Ammon's horn (tissue), 1 donor: ENCODE measurements at regions not wholly inside any gene's neighbourhood (a gene's known extent, or its start where the extent isn't known, plus 50 kb on each side); places are given as distances from the start of the nearest gene placed in this dataset.

Source experiments
- DNase-seq: peaks from one replicate; pipeline ENCODE4 v3.0.0-alpha.2; 2016; ENCODE audit warnings: low spot score

DNA sequence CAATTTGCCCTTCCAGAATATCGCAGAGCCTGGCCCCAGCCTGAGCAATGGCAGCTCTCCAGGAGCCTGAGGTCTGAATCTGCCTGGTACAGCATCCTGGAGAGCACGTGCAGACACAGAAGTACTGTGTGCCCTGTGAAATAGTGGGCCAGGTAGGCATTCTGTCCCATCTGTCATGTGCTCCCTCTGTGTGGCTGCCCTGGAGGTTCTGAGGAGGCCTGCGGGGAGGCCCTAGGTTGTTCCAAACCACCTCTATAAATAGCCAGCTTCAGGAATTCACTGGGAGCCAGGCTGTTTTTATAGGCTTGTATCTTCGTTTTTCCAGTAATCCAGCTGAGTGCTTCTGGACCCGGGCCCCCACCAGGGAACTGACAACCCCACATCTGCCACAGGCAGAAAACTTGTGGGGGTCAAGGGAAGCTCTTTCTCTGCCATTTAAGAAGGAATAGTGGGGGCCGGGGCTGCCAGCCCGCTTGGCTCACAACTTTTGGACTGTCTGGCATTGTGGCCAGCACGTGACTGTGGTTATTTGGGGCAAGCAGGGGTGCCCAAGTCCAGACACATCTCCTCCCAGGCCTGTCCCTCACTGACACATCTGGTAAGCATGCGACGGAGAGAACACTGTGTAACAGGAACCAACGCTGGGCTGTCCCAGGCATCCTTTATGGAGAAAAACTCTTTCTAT is 356.3 kb upstream of the TNRC6C start:
- DNase-seq, result no peak

DNA sequence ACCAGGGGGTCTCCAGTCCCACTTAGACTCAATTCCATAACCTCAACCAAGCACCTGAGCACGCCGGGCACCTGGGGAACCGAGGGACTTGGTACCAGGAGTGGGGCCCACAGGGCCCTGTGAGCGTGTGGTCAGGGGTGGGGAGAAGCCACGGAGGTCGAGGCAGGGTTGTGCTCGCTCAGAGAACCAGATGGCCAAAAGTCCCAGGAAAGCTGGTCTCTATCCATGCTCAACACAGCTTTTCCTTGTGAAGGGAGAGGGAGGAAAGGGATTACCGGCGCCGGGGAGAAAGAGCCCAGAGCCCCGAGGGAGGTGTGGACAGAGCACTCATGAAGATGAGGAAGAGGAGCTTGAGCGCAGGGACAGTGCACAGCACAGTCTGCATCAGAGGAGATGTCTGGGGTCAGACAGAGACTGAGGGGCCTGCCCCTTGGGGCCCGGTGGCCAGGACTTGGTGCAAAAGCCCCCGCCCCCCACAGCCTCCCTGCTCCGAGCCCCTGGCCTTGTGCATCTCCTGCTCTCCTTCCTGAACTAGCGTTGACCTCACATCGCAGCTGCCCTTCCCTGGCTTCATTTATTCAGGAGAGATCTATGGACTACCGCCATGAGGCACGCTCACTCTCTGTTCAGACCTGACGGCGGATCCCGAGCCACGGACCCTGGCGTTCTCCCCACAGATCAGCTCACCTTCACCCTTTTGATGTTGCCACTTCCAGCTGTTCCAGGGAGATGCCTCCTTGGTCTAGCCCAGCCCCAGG is 355.4 kb upstream of the TNRC6C start:
- DNase-seq, result no peak

DNA sequence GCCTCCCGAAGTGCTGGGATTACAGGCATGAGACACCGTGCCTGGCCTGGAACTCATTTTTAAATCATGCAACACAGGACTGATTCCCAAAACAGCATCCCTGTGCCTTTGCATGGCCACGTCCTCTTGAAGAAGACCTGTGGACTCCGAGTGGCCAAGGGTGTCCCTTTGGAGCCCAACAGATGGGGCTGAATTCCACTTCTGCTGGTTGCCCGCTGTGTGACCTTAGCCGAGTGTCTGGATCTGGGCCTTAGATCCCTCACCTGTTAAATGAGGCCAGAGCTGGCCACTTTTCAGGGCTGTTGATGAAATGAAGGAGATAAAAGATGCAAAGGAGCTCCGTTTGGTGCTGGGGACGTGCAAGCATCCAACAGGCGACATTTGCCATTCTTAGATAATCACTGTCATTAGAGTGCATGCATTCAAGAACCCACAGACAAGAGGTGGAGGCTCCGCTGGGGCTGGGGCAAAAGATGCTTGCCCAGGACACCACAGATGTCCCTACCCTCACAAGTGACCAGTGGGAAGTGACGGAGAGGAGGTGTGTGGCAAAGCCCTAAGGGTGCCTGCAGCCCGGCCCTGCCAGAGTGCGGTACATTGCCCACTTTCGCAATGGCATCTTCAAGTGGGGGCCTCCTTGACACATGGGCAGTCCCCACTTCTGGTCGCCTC is 354.1 kb upstream of the TNRC6C start:
- DNase-seq, result no peak

DNA sequence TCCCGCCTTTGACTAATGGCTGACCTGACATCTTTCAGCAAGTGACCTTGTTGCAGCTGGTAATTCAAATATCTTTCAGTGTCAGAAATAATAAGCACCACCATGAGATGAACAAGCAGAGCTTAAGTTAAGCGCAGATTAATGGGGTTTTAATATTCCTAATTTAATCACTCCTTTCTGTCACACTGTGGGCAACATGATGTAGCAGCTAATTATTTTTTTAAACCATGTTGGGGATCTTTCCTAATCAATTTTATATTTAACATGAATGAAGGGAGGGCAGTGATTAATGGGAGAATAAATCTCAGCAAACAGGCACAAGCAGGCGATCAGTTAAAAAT is 353.6 kb upstream of the TNRC6C start:
- DNase-seq, result no peak

DNA sequence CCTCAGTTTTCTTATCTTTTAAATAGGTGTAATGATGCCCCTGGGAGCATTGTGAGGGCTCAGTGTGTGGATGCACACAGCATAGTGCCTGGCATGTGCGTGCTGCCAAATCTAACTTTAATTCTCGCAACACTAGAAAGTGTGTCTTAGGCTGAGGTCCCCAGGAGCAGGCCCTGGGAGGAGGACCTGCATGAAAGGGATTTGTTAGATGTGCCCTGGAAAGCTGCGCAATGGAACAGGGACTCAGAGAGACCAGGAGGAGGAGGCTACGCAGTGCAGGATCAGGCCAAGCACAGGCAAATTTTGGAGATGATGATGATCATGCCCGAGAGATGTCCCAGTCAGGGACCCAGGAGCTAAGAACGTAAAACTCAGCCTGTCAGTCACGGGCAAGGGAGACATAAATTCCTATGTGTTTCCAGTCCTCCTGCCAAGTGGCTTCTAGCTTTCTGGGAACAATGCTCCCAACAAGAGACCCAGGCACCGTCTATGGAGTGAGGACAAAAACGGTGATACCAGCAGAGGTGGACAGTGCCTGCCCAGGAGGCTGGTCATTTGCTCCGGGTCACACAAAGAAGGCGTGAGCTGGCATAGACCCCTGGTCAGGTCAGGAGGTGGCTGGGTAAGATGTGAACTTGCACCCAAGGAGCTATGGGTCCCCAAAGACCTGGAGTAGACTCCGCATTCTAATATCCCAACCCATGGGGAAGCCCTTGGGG is 352.2 kb upstream of the TNRC6C start:
- DNase-seq, result no peak

DNA sequence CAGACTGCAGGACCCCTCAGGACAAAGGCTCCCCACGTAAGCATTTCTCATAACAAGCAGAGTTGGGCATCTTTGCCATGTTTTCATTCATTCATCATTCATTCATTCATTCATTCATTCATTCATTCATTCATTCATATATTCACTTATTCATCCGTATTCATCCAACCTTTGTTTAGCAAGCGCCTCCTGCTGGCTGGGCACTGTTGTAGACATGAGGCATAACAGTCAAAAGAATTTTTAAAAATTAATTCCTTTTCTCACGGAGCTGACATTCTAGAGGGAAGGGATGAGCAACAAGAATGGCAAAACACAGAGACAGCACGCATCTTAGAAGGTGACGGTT is 351.7 kb upstream of the TNRC6C start:
- no peak for DNase-seq

DNA sequence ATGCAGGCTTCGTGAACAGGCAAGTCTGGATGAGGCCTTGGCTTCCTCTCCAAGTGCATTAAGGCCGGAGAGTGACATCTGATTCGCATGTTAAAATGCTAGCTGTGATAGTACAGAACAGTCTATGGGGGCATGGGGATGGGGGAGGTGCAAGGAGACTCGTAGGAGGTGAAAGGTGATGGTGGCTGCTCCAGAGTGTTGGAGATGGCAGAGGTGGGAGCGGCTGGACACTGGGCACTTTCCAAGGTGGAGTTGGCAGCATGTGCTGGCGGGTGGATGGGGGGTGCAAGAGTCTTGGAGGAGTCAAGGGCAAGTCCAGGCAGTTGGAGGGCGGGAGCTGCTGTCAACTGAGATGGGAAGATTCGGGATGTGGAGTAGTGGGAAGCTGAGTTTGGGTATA is 350.9 kb upstream of the TNRC6C start:
- DNase-seq, result no peak

DNA sequence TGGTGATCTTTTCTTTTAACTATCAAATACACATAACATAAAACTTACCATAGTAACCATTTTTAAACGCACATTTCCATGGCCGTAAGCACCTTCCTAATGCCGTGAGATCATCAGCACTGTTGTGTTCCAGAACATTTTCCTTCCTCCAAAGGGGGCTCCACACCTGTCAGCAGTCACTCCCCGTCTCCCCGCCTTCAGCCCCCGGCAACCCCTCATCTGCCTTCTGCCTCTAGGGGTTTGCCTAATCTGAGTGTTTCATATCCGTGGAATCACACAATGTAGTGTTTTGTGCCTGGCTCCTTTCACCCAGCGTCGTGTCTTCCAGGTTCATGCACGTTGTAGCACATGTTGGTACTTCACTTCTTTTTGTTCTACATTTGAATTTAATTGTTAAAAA is 350.1 kb upstream of the TNRC6C start:
- DNase-seq, result no peak

DNA sequence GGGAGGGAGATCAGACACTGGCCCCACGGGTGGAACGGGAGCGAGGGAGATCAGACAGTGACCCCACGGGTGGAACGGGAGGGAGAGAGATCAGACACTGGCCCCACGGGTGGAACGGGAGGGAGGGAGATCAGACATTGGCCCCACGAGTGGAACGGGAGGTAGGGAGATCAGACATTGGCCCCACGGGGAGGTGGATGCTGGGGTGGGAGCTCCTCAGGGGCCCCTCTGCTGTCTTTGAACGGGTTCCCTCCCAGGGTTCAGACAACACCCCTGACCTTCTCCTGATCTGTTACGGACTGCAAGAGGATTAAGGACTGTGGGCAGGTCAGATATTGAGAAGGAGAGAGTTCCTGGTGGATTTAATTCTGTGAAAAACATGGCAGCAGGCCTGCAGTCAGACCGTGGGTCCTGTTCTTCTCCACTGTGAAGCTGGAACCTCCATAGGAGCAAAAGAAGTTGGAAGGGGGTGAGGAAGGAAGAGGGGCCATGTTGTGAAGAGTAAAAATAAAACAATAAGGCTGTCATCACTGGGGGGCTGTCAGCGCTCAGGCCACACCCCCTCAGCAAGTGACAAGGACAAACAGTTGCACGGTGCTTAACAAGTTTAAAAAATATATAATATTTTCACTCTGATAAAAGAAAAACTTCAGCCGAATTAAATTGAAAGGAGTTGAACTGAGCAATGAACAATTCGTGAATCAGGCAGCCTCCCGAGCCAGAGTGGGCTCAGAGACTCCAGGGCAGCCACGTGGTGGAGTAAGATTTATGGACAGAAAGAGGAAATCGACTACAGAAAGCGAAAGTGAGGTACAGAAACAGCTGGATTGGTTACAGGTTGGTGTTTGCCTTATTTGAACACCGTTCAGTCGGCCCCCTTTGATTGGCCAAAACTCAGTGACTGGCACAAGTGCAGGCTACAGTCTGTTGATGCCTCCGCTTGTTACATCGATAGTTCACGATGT is 348.7 kb upstream of the TNRC6C start:
- DNase-seq, result peak; percentile 22

DNA sequence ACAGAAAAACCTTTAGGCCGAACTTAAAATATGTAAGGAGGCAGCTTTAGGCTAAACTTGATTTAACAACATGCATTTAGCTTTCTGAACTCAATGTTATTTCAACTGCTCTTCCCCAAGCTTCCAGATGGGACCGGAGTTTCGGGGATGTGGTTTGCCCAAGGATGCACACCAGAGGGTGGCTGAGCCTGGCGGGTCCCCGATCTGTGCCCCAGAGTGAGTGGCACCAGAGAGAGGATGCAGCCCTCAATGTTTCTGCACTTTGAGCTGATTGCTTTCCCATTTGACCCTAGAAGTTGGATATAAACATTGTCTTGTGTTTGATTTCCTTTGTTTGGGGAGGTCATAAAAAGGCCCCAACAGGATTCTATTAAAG is 348.0 kb upstream of the TNRC6C start:
- DNase-seq, result no peak

DNA sequence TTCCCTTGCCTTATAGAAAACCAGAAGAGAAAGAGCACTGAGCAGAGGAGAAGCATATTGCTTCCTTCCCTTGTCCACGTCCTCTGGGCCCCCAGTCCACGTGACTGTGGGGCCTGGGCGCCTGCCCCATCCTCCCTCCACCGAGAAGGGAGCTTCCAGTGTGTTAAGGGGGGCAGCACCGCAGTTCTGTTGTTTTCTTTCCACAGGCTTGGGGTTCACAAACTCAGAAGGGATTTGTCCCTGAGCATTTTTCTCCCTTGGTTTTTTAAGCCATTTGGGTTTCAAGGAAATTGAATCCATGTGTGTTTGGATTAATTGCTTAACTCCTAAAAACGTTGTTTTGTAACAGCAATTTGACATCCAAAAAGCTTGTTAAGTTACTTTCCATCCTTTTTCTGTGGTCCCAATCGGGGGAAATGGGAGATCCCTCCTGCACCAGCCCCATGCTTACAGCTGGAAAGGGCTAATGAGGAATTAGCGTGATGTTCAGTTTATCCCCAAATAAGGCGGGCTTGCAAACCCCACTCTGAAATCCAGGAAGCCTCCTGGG is 347.5 kb upstream of the TNRC6C start:
- no peak for DNase-seq

DNA sequence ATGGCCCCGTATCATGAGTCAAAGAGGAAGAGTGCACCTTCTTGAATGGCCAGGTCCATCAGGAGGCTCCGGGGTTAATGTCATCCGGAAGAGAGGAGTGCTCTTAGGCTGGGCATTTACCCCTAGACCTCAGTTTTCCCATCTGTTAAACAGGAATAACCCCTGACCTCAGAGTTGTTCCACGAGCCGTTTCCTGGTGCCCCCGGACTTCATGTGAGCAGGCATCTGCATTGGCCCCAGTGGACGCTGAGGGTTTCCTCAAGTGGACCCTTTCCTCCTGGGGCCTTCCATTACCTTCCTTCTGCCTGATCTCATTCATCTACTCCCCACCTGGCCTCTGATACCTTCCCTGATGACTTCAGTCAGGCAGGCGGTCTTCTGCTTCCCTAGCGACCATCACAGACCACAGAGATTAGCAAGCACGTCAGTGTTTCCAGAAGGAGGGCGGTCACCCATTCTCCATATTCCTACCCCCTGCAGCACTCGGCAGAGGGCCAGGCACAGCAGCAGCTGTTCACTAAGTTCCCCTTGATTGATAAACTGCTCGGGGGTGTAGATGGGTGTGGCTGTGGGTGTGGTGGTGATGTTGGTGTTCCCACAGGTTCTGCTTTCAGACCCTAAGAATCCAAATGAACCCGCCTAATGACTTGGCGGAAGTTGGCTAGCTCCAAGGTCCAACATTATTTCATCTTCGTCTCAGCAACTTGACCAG is 346.6 kb upstream of the TNRC6C start:
- DNase-seq, result no peak

DNA sequence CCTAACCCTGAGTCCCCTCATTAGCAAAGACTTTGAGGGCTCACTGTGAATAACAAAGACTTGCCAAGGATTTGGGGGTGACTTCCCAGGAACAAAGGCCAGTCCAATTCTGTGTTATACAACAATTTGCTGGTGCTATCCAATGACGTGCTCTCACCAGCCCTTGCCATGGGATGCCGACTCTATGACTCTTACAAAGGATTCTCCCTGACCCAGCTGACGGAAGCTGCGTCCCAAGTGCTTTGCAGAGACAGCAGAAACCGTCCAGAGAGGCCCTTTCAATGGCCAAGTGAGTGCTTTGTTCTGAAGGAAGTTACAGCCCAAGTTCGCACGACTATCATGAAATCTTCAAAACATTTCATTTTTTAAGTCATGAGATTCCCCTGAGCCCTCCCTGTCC is 345.3 kb upstream of the TNRC6C start:
- DNase-seq, result no peak

DNA sequence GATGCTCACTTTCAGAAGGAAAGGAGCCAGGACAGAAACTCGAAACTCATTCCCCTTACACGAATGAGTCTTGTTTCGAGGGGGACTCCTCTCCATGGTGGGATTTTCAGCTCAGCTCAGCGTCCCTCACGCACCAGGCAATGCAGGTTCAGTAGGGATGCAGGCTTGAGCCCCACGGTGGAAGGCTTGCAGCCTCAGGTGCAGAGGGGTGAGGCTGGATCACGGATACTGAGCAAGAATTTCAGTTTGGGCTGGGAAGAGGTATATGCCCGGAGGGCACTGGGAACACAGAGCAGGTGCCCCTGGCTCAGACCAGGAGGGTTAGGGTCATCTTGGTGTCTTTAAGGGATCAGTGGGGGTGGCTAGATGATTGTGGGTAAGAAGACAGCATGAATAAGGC is 344.9 kb upstream of the TNRC6C start:
- DNase-seq, result no peak

DNA sequence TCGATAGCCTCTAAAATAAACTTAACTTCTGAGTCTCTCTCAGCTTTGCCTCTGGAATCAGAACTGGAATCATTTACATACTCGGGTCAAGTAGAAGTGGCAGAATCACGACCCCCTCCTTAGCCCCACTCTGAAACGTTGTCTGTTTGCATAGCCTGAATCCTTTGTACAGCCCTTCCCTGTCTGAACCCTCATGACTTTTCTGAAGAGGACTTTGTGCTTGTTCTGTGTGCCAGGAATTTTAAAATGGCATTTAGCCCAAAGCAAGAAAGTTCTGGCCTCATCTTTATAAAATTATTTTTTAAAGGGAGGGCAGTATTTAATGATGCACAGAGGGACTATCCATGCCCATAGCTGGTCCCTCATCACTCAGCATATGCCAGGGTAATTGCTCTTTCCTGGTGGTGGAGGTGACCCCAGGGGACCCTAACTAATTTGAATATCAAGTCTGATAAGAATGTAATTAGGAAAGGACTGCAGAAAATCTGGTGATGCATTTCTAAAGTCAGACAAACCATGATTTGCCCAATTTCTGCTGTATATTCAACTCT is 342.7 kb upstream of the TNRC6C start:
- DNase-seq, result no peak

DNA sequence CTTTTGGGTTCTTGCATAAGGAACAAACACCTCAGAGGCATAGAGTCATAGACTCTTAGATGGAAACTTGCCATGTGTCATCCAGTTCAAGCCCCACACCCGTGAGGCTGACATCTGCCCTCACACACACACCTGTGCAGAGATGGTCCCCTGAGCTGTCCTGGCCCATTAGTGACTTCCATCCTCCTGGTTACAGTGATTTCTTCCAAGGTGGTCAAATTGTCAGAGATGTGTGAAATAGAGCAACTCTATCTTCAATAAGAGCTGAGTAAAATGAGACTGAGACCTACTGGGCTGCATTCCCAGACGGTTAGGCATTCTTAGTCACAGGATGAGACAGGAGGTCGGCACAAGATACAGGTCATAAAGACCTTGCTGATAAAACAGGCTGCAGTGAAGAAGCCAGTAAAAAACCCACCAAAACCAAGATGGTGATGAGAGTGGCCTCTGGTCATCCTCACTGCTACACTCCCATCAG is 342.2 kb upstream of the TNRC6C start:
- DNase-seq, result no peak

DNA sequence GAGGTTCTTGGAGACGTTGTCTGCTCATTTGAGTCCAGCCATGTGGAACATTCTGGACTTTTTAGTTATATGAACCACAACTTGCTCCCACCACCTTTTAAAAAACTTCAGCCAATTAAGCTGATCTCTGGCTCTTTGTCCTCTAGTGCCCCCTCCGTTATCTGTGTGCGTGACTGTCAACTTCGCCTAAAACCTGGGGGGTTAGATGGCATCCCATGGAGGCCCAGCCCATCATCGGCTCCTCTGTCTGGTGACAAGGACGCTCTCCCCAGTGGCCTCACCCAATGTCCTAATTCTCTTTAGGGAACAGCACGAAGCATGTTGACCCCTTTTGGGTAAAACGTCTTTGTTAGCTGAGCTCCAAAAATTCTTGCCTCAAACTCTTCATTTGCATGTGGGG is 341.0 kb upstream of the TNRC6C start:
- DNase-seq, result no peak

DNA sequence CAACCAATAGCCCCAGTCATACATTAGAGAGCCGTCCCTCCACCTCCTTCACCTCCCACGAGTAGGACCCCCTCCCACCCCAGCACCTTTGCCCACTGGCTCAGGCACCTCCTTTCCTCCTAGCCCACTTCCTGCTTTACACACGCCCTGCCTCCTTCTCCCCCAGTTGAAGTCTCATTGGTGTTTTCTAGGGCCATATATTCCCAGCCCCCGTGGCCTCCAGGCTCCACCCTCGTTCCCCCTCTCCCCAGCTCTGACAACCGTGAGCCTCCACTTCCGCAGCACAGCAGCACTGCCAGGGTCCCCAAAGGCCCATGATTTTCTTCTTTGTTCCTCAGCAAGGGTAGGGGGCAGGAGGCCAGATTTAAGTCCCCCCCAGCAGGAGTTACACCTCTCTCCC is 340.3 kb upstream of the TNRC6C start:
- DNase-seq, result no peak

DNA sequence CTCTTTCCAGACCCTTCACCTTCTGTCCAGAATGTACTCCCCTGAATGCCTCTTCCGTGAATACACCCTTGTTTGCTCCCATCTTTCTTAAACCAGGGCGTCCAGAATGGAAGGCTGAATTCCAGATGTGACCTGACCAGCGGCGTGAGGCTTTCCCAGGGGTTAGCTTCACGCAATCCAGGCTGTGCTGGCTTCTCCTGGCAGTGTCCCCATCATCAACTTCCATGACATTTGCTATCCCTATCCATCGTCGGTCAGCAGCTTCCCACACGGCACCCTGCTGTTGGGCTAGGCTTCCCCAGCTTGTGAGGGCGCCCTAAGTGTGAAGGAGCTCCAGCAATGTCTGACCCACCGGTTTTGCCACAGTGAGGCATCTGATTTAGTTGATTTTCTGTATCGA is 339.8 kb upstream of the TNRC6C start:
- no peak for DNase-seq

DNA sequence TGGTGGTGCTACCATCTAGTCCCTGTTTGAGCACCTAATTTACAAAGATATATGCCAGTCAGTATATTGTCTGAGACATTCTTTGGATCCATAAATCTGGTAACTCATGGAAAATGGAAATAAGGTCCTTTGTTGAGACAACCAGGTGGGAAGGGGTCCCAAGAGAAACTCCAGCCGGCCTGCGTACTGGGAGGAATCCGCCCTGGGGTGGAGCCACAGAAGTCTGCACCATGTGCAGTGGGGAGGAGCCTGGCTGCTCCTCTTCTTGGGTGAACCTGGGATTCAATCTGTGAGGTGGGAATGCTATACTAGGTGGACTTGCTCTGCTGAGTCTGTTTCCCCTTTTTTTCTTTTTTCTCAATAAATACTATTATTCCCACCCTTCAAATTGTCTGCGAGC is 339.2 kb upstream of the TNRC6C start:
- DNase-seq, result no peak
